ENCODE measurements at regions not wholly inside any gene's neighbourhood (a gene's known extent, or its start where the extent isn't known, plus 50 kb on each side); places are given as distances from the start of the nearest gene placed in this dataset.
"Not testable (repeated sequence)": the region's sequence is repeated elsewhere in the genome, so short reads cannot be mapped to it uniquely, and the experiment has no call there.

DNA sequence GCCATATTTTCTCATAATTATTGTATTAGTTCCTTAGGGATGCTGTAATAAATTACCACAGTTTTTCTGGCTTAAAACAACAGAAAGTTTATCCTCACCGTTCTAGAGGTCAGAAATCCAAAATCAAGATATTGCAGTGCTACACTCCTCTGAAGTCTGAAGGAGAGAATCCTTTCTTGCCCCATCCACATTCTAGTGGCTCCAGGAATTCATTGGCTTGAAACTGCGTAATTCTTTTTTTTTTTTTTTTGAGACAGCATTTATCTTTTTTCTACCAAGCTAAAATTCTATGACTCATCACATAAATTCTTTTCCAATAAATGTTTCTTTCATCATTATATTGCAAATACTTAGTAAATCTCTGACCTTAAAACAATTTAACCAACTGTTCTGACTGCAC lies 451.0 kb upstream of the RGS18 start:
- Histone ChIP-seq H3K4me1 (ENCODE audit: insufficient read depth) (no peaks in the 10 kb centered on the region), H3K27ac (ENCODE audit: low read depth) (no peak overlapping the region), H3K36me3 (ENCODE audit: insufficient read depth) (no peaks in the 10 kb centered on the region), H3K4me3 (ENCODE audit: low read depth, low read length) (no peak overlapping the region)
- DNase-seq (ENCODE audit: extremely low spot score): no peak
- WGBS: 45% methylated on average over 2 of the region's 2 CpGs

DNA sequence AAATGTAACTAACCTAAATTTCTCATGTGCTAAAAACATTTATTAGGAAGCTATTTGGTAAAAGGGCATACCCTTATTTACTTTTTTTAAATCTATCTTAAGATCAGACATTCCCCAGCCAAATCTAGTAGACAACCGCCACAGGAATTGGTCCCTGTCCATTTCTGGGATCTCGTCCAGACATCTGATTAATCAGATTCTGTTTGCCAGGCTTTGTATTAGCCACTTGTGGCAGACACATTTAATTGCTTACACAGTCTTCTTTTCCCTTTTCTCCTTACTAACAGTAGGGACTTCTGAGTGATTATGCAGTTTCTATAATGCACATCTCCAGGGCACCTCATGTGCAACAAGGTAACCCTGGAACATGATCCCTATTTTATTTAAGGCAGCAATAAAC lies 449.0 kb upstream of the RGS18 start:
- Histone ChIP-seq H3K27ac (ENCODE audit: low read depth) (no peak overlapping the region), H3K4me3 (ENCODE audit: low read depth, low read length) (no peak overlapping the region), H3K36me3 (ENCODE audit: insufficient read depth) (no peaks in the 10 kb centered on the region), H3K4me1 (ENCODE audit: insufficient read depth) (no peaks in the 10 kb centered on the region)
- no peak for DNase-seq (ENCODE audit: extremely low spot score)
- 63% methylated on average over 2 of the region's 2 CpGs for WGBS

DNA sequence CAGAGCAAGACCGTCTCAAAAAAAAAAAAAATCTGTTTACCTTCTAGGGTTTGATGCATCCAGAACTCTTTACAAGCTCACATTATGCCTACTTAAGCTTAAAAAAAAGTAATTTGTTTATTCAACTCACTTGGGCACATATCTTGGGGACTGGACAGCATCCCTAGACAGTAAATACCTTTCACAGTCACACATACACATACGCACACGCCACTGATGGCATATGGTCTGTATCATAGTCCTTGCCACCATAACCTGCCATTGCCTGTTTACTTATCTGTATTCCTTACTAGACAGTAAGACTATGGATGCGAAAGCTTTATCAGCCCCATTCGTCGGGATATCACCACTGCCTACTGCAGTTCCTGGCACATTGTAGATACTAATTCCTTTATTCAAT lies 446.3 kb upstream of the RGS18 start:
- WGBS: 43% methylated on average over 6 of the region's 6 CpGs
- DNase-seq (ENCODE audit: extremely low spot score): no peak
- Histone ChIP-seq H3K4me1 (ENCODE audit: insufficient read depth) (no peaks in the 10 kb centered on the region), H3K27ac (ENCODE audit: low read depth) (no peak overlapping the region), H3K36me3 (ENCODE audit: insufficient read depth) (no peaks in the 10 kb centered on the region), H3K4me3 (ENCODE audit: low read depth, low read length) (no peak overlapping the region)

- 75% methylated on average over 2 of the region's 2 CpGs for WGBS
- Histone ChIP-seq H3K36me3 (ENCODE audit: insufficient read depth) (no peaks in the 10 kb centered on the region), H3K27ac (ENCODE audit: low read depth) (no peak overlapping the region), H3K4me1 (ENCODE audit: insufficient read depth) (no peaks in the 10 kb centered on the region), H3K4me3 (ENCODE audit: low read depth, low read length) (no peak overlapping the region)
- no peak for DNase-seq (ENCODE audit: extremely low spot score)
Observed at GRCh38 chr1:191714845-191715244, 443.4 kb upstream of the RGS18 start.

- H3K4me1 ChIP-seq (ENCODE audit: insufficient read depth): no peaks in the 10 kb centered on the region
- WGBS: 83% methylated on average over 3 of the region's 3 CpGs
- no peaks in the 10 kb centered on the region for H3K36me3 ChIP-seq (ENCODE audit: insufficient read depth)
- H3K4me3 ChIP-seq (ENCODE audit: low read depth, low read length): no peak overlapping the region
- no peak for DNase-seq (ENCODE audit: extremely low spot score)
- H3K27ac ChIP-seq (ENCODE audit: low read depth): no peak overlapping the region
Observed at GRCh38 chr1:191729742-191730141, 428.5 kb upstream of the RGS18 start.

DNA sequence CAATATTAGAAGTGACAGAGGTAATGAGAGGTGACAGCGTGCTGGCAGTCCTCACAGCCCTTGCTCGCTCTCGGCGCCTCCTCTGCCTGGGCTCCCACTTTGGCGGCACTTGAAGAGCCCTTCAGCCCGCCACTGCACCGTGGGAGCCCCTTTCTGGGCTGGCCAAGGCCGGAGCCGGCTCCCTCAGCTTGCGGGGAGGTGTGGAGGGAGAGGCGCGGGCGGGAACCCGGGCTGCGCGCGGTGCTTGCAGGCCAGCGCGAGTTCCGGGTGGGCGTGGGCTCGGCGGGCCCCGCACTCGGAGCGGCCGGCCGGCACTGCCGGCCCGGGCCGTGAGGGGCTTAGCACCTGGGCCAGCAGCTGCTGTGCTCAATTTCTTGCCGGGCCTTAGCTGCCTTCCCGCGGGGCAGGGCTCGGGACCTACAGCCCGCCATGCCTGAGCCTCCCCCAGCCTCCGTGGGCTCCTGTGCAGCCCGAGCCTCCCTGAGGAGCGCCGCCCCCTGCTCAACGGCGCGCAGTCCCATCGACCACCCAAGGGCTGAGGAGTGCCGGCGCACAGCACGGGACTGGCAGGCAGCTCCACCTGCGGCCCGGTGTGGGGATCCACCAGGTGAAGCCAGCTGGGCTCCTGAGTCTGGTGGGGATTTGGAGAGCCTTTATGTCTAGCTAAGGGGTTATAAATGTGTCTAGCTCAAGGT lies 426.5 kb upstream of the RGS18 start:
- not testable (repeated sequence) for DNase-seq (ENCODE audit: extremely low spot score); H3K27ac ChIP-seq (ENCODE audit: low read depth); H3K4me1 ChIP-seq (ENCODE audit: insufficient read depth); H3K36me3 ChIP-seq (ENCODE audit: insufficient read depth); H3K4me3 ChIP-seq (ENCODE audit: low read depth, low read length)
- WGBS: 96% methylated on average over 49 of the region's 49 CpGs

DNA sequence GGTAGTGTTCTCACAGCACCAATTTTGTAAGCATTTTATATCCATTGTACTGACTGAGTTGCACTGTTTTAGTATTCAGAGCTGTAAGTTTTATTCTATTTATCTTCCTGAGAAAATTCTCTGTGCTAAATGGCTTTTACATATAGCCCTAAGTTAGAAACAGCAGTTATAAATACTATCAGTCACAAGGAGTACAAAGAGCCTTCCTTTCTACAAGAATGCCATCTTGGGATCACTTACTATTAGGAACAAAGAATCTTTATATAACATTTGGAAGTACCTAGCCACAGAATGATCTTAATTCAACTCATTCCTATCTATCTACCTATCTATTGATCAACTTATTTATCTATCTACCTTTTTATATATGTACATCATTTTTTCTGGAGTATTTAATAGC lies 423.9 kb upstream of the RGS18 start:
- DNase-seq (ENCODE audit: extremely low spot score): no peak
- Histone ChIP-seq H3K4me3 (ENCODE audit: low read depth, low read length) (no peak overlapping the region), H3K36me3 (ENCODE audit: insufficient read depth) (no peaks in the 10 kb centered on the region), H3K27ac (ENCODE audit: low read depth) (no peak overlapping the region), H3K4me1 (ENCODE audit: insufficient read depth) (no peaks in the 10 kb centered on the region)

DNA sequence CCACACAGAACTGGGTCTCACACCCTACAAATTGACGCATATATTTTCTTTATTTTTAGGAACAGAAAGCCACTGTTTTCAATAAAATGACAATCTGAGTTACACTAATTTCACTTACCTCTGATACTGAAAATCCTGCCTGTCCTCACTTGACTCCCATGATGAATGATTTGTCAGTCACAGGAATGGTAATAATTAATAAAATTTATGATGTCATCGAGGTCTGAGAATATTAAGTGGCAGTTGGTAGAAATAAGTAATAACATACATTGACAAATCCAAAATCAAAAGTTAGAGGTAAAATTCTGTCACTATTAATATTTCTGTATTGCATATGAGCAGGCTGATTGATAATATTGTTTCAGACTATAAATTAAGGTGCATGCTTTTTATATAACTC lies 418.7 kb upstream of the RGS18 start:
- 88% methylated on average over 2 of the region's 2 CpGs for WGBS
- DNase-seq (ENCODE audit: extremely low spot score): no peak
- Histone ChIP-seq H3K4me3 (ENCODE audit: low read depth, low read length) (no peak overlapping the region), H3K27ac (ENCODE audit: low read depth) (no peak overlapping the region), H3K36me3 (ENCODE audit: insufficient read depth) (no peaks in the 10 kb centered on the region), H3K4me1 (ENCODE audit: insufficient read depth) (no peaks in the 10 kb centered on the region)

DNA sequence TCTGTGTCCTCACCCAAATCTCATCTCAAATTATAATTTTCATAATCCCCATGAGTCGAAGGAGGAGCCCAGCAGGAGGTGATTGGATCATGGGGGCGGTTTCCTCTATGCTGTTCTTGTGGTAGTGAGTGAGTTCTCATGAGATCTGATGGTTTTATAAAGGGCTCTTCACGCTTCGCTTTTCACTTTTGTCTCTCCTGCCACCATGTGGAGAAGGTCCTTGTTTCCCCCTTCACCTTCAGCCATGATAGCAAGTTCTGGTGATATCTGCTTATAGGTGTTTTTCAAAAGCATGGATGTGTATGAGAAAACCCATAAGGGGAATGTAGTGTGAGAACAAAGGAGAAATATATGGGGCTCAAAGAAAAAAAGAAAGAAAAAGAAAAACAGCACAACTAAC lies 405.9 kb upstream of the RGS18 start:
- 95% methylated on average over 4 of the region's 4 CpGs for WGBS
- no peak overlapping the region for H3K27ac ChIP-seq (ENCODE audit: low read depth)
- no peak overlapping the region for H3K4me3 ChIP-seq (ENCODE audit: low read depth, low read length)
- H3K36me3 ChIP-seq (ENCODE audit: insufficient read depth): no peaks in the 10 kb centered on the region
- no peaks in the 10 kb centered on the region for H3K4me1 ChIP-seq (ENCODE audit: insufficient read depth)
- DNase-seq (ENCODE audit: extremely low spot score): no peak

DNA sequence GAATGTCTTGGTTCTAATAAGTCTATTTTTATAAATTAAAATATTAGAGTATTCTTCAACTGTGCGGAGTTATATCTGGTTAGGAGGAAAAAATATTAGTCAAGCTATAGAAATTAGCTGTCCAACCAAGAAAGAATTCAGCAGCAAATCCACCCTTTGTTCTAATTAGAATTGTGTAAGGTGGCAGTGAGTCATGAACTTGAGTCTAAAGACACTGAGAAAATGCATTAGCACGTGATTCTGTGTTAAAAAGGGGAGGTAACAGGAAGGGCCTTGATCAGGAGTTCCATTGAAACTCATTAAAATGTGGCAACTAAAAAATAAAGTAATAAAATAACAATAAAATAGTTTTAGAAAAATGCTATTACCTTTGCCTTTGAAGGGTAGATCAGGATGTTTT lies 398.2 kb upstream of the RGS18 start:
- 85% methylated on average over 2 of the region's 2 CpGs for WGBS
- Histone ChIP-seq H3K4me1 (ENCODE audit: insufficient read depth) (no peaks in the 10 kb centered on the region), H3K27ac (ENCODE audit: low read depth) (no peak overlapping the region), H3K4me3 (ENCODE audit: low read depth, low read length) (no peak overlapping the region), H3K36me3 (ENCODE audit: insufficient read depth) (no peaks in the 10 kb centered on the region)
- DNase-seq (ENCODE audit: extremely low spot score): no peak

GRCh38 chr1:191788551-191788950 lies 369.7 kb upstream of the RGS18 start:
- no peak for DNase-seq (ENCODE audit: extremely low spot score)
- no peak overlapping the region for H3K27ac ChIP-seq (ENCODE audit: low read depth)
- no peaks in the 10 kb centered on the region for H3K4me1 ChIP-seq (ENCODE audit: insufficient read depth)
- H3K36me3 ChIP-seq (ENCODE audit: insufficient read depth): no peaks in the 10 kb centered on the region
- no peak overlapping the region for H3K4me3 ChIP-seq (ENCODE audit: low read depth, low read length)
- WGBS: 24% methylated on average over 1 of the region's 1 CpG

DNA sequence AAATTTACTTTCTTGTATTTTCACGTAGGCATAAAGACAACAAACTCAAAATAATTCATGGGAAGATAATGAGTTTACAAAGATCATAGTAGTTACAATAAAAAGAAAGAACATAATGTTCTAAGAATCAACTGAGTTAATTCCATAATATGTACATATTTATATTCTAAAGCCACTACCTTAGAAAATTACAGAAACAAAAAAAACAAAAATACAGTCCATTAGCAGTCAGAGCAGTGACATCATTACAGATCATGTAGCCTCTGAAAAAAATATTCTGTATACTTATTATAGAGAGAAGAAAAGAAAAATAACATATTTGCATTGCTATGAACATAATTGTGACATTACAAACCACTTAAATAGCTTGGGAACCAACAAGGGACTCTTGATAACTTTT lies 360.1 kb upstream of the RGS18 start:
- no peak for DNase-seq (ENCODE audit: extremely low spot score)

GRCh38 chr1:191804311-191804710 lies 354.0 kb upstream of the RGS18 start:
- no peak overlapping the region for H3K4me3 ChIP-seq (ENCODE audit: low read depth, low read length)
- WGBS: 52% methylated on average over 3 of the region's 3 CpGs
- H3K4me1 ChIP-seq (ENCODE audit: insufficient read depth): no peaks in the 10 kb centered on the region
- no peaks in the 10 kb centered on the region for H3K36me3 ChIP-seq (ENCODE audit: insufficient read depth)
- H3K27ac ChIP-seq (ENCODE audit: low read depth): no peak overlapping the region
- no peak for DNase-seq (ENCODE audit: extremely low spot score)

More for the DNA sequence above, 360.1 kb upstream of the RGS18 start:
- Histone ChIP-seq H3K4me1 (ENCODE audit: insufficient read depth) (no peaks in the 10 kb centered on the region), H3K36me3 (ENCODE audit: insufficient read depth) (no peaks in the 10 kb centered on the region), H3K4me3 (ENCODE audit: low read depth, low read length) (no peak overlapping the region), H3K27ac (ENCODE audit: low read depth) (no peak overlapping the region)
- 77% methylated on average over 1 of the region's 1 CpG for WGBS

GRCh38 chr1:191813593-191813992 lies 344.7 kb upstream of the RGS18 start:
- not testable (repeated sequence) for H3K27ac ChIP-seq (ENCODE audit: low read depth); H3K4me3 ChIP-seq (ENCODE audit: low read depth, low read length); DNase-seq (ENCODE audit: extremely low spot score); H3K4me1 ChIP-seq (ENCODE audit: insufficient read depth); H3K36me3 ChIP-seq (ENCODE audit: insufficient read depth)
- 75% methylated on average over 5 of the region's 5 CpGs for WGBS

- H3K36me3 ChIP-seq (ENCODE audit: insufficient read depth): no peaks in the 10 kb centered on the region
Observed at GRCh38 chr1:191818198-191818597, 340.1 kb upstream of the RGS18 start.

More at GRCh38 chr1:191818198-191818597, 340.1 kb upstream of the RGS18 start:
- 84% methylated on average over 1 of the region's 1 CpG for WGBS
- Histone ChIP-seq H3K4me3 (ENCODE audit: low read depth, low read length) (no peak overlapping the region), H3K4me1 (ENCODE audit: insufficient read depth) (no peaks in the 10 kb centered on the region), H3K27ac (ENCODE audit: low read depth) (no peak overlapping the region)
- no peak for DNase-seq (ENCODE audit: extremely low spot score)

Measured in urinary bladder (tissue), 3 donors.